ENCODE measurements at regions not wholly inside any gene's neighbourhood (a gene's known extent, or its start where the extent isn't known, plus 50 kb on each side); places are given as distances from the start of the nearest gene placed in this dataset.

DNA sequence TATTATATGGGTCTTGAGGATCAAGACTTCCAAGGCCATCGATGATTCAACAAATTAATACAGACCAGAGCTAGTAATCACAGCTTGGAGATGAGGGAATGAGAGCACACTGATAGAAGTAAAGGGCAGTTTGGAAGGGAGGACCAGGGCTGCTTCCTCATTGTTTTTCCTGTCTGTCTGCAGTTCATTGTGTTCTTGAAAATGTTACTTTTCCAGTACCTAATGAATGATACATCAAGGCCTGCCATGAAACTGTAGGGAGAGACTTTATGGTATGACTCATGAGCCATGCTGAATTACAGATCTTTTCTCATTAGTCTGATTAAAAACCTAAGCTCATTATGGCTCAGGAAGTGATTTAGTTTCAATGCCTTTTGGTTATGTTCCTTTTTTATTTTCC is 855.6 kb downstream of the KCNA4 start:
- TF ChIP-seq POLR2A (IDR thresholded peaks at IDR 0.05), result no peak
- TF ChIP-seq, protein P1, sequence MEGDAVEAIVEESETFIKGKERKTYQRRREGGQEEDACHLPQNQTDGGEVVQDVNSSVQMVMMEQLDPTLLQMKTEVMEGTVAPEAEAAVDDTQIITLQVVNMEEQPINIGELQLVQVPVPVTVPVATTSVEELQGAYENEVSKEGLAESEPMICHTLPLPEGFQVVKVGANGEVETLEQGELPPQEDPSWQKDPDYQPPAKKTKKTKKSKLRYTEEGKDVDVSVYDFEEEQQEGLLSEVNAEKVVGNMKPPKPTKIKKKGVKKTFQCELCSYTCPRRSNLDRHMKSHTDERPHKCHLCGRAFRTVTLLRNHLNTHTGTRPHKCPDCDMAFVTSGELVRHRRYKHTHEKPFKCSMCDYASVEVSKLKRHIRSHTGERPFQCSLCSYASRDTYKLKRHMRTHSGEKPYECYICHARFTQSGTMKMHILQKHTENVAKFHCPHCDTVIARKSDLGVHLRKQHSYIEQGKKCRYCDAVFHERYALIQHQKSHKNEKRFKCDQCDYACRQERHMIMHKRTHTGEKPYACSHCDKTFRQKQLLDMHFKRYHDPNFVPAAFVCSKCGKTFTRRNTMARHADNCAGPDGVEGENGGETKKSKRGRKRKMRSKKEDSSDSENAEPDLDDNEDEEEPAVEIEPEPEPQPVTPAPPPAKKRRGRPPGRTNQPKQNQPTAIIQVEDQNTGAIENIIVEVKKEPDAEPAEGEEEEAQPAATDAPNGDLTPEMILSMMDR (IDR thresholded peaks at IDR 0.05), result no peak
